Erythroblast (primary cell): ENCODE measurements at regions not wholly inside any gene's neighbourhood (a gene's known extent, or its start where the extent isn't known, plus 50 kb on each side); places are given as distances from the start of the nearest gene placed in this dataset.

Experiments
- GATA1 ChIP-seq: IDR thresholded peaks from 2 replicates; pipeline ENCODE4 v1.6.1; 2011; ENCODE audit warnings: low read depth, mild to moderate bottlenecking, control low read depth, low read length, moderate library complexity
- POLR2A ChIP-seq: IDR thresholded peaks from 2 replicates; pipeline ENCODE4 v1.6.1; 2011; ENCODE audit warnings: mild to moderate bottlenecking, low read length

DNA sequence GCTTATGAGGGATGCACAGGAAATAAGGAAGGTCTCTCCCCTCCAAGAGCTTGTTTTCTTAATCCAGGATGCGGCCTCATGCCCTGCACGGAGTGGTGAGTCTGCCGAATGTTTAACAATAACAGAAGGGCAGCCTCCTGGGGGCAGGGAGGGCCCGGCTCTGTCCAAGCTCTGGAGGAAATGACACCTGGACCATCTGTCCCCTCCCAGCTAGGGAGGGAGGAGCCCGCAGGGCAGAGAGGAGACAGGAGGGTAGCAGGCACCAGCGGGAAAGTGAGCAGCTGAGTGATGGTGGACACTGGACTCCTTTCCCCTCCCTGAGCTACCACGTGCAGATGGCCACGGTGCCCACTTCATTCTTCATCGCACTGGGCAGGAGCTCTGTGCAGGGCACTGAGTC is 398.2 kb upstream of the MYT1L start:
- no peak for TF ChIP-seq POLR2A
- no peak for TF ChIP-seq GATA1
